HEK293 (cell line): ENCODE measurements at regions not wholly inside any gene's neighbourhood (a gene's known extent, or its start where the extent isn't known, plus 50 kb on each side); places are given as distances from the start of the nearest gene placed in this dataset.

Source experiments
- ATF2 ChIP-seq: fragments of 450-650 bp; formaldehyde crosslinking; IDR thresholded peaks from 2 replicates; pipeline ENCODE4 v1.5.1; 2016; ENCODE audit warnings: missing biosample characterization, missing genetic modification characterization, low read depth
- CTCF ChIP-seq: fragments of 450-650 bp; formaldehyde crosslinking; IDR thresholded peaks from 2 replicates; pipeline ENCODE4 v1.5.1; 2016; ENCODE audit warnings: missing biosample characterization, missing genetic modification characterization
- HOXA7 ChIP-seq: sonication (generic); formaldehyde crosslinking; IDR thresholded peaks from 2 replicates; pipeline ENCODE4 v1.8.1; 2022; ENCODE audit warnings: missing genetic modification reagents, borderline replicate concordance
- YY1 ChIP-seq: fragments of 450-650 bp; formaldehyde crosslinking; IDR thresholded peaks from 2 replicates; pipeline ENCODE4 v1.5.1; 2018; ENCODE audit warnings: missing biosample characterization, missing genetic modification characterization
- ZBTB11 ChIP-seq: fragments of 450-650 bp; formaldehyde crosslinking; conservative IDR thresholded peaks from 2 replicates; pipeline ENCODE4 v1.5.1; 2016; ENCODE audit warnings: low read depth, missing biosample characterization, missing genetic modification characterization
- ZBTB21 ChIP-seq: fragments of 450-650 bp; formaldehyde crosslinking; IDR thresholded peaks from 2 replicates; pipeline ENCODE4 v1.5.1; 2017; ENCODE audit warnings: missing biosample characterization, missing genetic modification characterization
- ZBTB26 ChIP-seq: fragments of 450-650 bp; formaldehyde crosslinking; optimal IDR thresholded peaks from 2 replicates; pipeline ENCODE3; 2016; ENCODE audit warnings: missing biosample characterization, mild to moderate bottlenecking, missing genetic modification characterization
- ZBTB7A ChIP-seq: fragments of 450-650 bp; formaldehyde crosslinking; IDR thresholded peaks from 2 replicates; pipeline ENCODE4 v1.5.1; 2016; ENCODE audit warnings: low read depth, missing biosample characterization, missing genetic modification characterization
- ZNF138 ChIP-seq: fragments of 450-650 bp; formaldehyde crosslinking; IDR thresholded peaks from 2 replicates; pipeline ENCODE4 v1.5.1; 2016; ENCODE audit warnings: missing biosample characterization, missing genetic modification characterization, borderline replicate concordance
- ZNF423 ChIP-seq: fragments of 450-650 bp; formaldehyde crosslinking; IDR thresholded peaks from 2 replicates; pipeline ENCODE4 v1.5.1; 2016; ENCODE audit warnings: missing biosample characterization, missing genetic modification characterization
- ZNF513 ChIP-seq: fragments of 450-650 bp; IDR thresholded peaks from 2 replicates; pipeline ENCODE4 v1.5.1; 2018; ENCODE audit warnings: missing biosample characterization, missing genetic modification characterization
- ZSCAN4 ChIP-seq: fragments of 450-650 bp; formaldehyde crosslinking; IDR thresholded peaks from 2 replicates; pipeline ENCODE4 v1.5.1; 2017; ENCODE audit warnings: missing biosample characterization, missing genetic modification characterization

- TF ChIP-seq CTCF (no peak), ATF2 (tag by site-specific recombination) (no peak), ZSCAN4 (no peak), ZBTB26 (no peak), ZNF513 (no peak), ZNF138 (no peak), HOXA7 (CRISPR knock-in tag) (no peak), ZBTB11 (tag by site-specific recombination) (no peak), ZNF423 (tag by site-specific recombination) (no peak), ZBTB7A (tag by site-specific recombination) (no peak), YY1 (no peak), ZBTB21 (tag by site-specific recombination) (no peak)
Observed at GRCh38 chr7:114155116-114156110, 236.6 kb upstream of the PPP1R3A start.
